NCI-H2171 treated with DMSO at 0.1 percent for 48 hours (cell line): ENCODE measurements at regions not wholly inside any gene's neighbourhood (a gene's known extent, or its start where the extent isn't known, plus 50 kb on each side); places are given as distances from the start of the nearest gene placed in this dataset.
A peak's percentile ranks its signal among the peaks of the same experiment; 100 is the strongest.
"Not testable (repeated sequence)": the region's sequence is repeated elsewhere in the genome, so short reads cannot be mapped to it uniquely, and the experiment has no call there.

Source experiments
- DNase-seq: peaks from one replicate; lab custom pipeline; 2025; lab: John Stamatoyannopoulos, UW

DNA sequence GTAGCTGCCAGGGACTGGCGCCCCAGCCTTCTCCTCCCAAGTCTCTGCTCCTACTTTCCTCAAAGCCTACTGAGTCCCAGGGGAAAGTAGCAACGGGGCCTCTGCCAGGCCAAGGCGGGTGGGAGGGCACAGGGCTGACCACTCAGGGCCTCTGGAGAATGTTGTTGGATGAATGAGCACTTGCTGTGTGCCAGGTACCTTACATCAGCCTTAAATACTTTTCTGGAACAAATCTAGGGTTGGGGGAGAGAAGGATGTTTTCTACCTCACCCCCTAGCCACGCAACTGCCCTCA, 119.3 kb upstream of the ZBTB40 start:
- DNase-seq = no peak

DNA sequence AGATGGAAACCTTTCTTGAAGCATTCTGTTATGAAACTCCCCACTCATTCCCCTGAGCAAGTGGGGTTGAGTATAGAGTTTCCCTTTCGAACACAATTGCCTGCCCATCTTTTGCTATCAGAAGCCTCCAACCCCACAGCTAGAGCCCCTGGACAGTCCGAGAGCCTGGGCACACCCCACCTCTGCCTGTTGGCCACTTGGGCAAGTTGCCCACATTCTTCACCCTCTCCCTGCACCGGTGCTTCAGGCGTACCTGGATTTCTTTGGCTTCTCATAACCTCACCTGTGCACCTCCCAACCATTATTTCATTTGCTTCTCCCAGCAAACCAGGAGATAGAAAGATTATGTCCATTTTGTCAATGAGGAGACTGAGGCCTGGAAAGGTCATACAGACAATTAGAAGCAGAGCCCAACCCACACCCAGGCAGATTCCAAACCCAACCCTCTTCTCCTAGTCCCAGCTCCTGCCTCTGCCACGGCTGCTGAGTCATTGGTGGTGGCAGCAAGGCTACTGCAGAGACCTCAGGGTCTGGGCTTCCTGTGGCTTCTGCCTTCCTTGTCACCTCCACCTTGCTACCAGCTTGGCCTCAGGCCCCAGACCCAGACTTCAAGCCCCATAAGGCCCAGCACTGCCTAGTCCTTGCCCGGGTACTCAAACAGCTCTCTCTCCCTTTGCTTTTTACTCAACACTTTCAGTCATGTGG, 118.7 kb upstream of the ZBTB40 start:
- no peak for DNase-seq

- no peak for DNase-seq
These were observed 118.0 kb upstream of the ZBTB40 start for GRCh38 chr1:22333516-22334121.

- no peak for DNase-seq
These were observed 116.6 kb upstream of the ZBTB40 start for GRCh38 chr1:22334860-22335550.

DNA sequence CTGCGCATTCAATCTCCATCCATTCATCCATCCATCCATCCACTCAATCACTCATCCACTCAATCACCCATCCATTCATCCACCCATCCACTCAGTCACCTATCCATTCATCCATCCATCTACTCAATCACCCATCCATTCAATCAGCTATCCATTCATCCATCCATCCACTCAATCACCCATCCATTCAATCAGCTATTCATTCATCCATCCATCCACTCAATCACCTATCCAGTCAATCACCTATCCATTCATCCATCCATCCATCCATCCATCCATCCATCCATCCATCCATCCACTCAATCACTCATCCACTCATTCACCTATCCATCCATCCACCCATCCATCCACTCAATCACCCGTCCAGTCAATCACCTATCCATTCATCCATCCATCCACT, 115.4 kb upstream of the ZBTB40 start:
- DNase-seq = not testable (repeated sequence)

DNA sequence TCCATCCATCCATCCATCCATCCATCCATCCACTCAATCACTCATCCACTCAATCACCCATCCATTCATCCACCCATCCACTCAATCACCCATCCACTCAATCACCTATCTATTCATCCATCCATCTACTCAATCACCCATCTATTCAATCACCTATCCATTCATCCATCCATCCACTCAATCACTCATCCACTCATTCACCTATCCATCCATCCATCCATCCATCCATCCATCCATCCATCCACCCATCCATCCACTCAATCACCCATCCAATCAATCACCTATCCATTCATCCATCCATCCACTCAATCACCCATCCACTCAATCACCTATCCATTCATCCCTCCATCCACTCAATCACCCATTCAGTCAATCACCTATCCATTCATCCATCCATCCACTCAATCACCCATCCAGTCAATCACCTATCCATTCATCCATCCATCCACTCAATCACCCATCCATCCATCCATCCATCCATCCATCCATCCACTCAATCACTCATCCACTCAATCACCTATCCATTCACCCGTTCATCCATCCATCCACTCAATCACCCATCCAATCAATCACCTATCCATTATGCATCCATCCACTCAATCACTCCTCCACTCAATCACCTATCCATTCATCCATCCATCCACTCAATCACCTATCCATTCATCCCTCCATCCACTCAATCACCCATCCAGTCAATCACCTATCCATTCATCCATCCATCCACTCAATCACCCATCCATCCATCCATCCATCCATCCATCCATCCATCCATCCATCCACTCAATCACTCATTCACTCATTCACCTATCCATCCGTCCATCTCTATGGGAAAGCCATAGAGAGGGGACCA, 114.7 kb upstream of the ZBTB40 start:
- not testable (repeated sequence) for DNase-seq

GRCh38 chr1:22338071-22338765, 113.4 kb upstream of the ZBTB40 start:
- no peak for DNase-seq

GRCh38 chr1:22339237-22339636, 112.4 kb upstream of the ZBTB40 start:
- DNase-seq = no peak

GRCh38 chr1:22340066-22340465, 111.6 kb upstream of the ZBTB40 start:
- DNase-seq = no peak

DNA sequence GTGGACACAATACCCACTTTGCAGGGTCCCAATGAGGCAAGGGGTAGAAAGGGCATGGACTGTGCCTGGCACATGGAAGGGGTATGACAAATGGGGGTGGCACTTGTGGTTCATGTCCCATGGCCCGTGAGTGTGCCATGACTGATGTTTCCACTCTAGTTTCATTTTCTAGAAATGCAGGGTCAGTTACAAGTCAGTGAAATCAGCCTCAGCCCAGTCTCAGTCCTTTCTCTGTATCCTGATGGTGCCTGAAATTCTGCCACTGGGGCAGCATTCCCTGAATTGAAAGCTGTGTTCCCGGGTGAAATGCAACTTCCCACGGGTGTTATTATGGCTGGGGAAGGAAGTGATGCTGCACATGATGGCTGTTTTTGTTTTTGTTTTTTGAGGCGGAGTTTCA, 110.8 kb upstream of the ZBTB40 start:
- DNase-seq = no peak

- DNase-seq = peak; percentile 69
These were observed 109.7 kb upstream of the ZBTB40 start for GRCh38 chr1:22341791-22342605.

GRCh38 chr1:22342734-22343191, 108.9 kb upstream of the ZBTB40 start:
- no peak for DNase-seq

- no peak for DNase-seq
These were observed 108.0 kb upstream of the ZBTB40 start for GRCh38 chr1:22343456-22344328.

GRCh38 chr1:22344329-22344630, 107.4 kb upstream of the ZBTB40 start:
- no peak for DNase-seq

- DNase-seq = no peak
These were observed 106.6 kb upstream of the ZBTB40 start for GRCh38 chr1:22344851-22345560.

DNA sequence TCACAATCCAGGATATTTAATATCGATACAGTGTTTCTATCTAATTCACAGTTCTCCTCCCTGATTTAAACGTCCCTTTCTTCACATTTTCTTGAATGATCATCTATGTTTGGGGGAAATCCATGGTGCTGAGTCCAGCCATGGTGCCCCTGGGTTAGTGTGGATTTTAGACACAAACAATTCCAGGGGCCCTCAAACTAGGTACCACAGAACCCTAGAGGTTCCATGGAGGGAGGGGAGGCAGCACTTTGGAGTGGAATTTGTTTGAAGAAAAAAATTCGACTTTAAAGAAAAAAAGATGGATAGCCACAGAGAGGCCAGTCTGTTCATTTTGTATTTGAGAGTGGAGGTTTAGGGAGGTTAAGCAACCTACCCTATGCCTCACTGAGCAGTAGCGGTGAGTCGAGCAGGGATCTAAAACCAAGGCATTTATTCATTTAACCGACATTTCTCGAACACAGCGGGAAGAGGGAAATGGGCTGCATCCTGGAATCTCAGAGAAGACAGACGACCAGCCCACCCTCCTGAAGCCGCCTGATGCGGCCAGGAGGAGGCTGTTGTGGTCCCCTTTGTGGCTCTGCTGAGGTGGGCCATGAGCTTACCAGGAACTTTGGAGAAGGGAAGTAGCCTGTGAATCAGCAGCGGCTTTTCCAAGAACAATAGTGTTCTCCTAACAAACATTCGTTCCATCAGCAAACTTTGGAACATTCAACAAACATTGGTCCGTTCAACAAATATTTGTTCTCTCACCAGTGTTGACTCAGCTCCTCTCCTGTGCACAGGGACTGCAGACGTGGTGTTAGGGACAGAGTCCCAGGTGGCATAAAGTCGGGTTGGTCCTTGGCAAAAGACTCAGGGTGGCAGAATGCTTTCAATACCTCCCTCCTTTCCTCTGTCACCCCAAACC, 103.5 kb upstream of the ZBTB40 start:
- no peak for DNase-seq

GRCh38 chr1:22349362-22350043, 102.1 kb upstream of the ZBTB40 start:
- peak; percentile 67 for DNase-seq
